Bronchial epithelial cell (primary cell): ENCODE measurements at regions not wholly inside any gene's neighbourhood (a gene's known extent, or its start where the extent isn't known, plus 50 kb on each side); places are given as distances from the start of the nearest gene placed in this dataset.
A peak's percentile ranks its signal among the peaks of the same experiment; 100 is the strongest.

Source experiments
- DNase-seq: peaks from one replicate; pipeline ENCODE4 v3.0.0-alpha.2; 2010; ENCODE audit warnings: low read depth
- FAIRE-seq: peaks from 2 replicates; lab custom pipeline; 2011; peaks lifted over from hg19 to GRCh38; lab: Jason Lieb, UNC
- H3K27me3 ChIP-seq: 2 replicates; pipeline ENCODE4 v1.5.1; 2011; ENCODE audit warnings: low read length; ENCODE audit not compliant: control insufficient read depth, insufficient read depth
- H3K36me3 ChIP-seq: 2 replicates; pipeline ENCODE4 v1.5.1; 2011; ENCODE audit warnings: low read length; ENCODE audit not compliant: control insufficient read depth, insufficient read depth
- H3K4me3 ChIP-seq: 2 replicates; pipeline ENCODE4 v1.5.1; 2011; ENCODE audit warnings: mild to moderate bottlenecking, low read depth, low read length, control low read depth
- CTCF ChIP-seq: IDR thresholded peaks from 2 replicates; pipeline ENCODE4 v1.5.1; 2011; ENCODE audit warnings: mild to moderate bottlenecking, moderate library complexity, low read length, control low read depth, inconsistent platforms; ENCODE audit not compliant: insufficient read depth, severe bottlenecking

DNA sequence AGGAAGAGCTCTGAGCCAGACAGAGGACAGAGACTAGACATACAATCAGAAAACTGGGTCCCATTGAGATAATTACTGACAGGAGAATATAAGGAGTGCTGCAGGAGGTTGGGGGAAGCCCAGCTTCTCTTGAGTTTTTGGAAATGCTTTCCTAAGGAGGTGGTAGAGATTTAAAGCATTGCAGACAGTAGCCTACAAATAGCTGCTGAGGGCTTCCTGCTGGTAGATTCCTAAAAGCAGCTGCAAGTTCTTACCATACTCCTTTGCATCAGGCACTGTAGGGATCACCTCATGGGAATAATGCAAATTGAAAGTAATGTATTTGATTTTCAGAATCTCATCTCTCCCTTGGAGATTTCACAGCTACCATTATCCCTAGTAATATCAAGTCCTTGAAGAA, 902.6 kb upstream of the GCFC2 start:
- no peak for DNase-seq
- Histone ChIP-seq H3K27me3 (no peaks in the 10 kb centered on the region), H3K4me3 (no peak overlapping the region), H3K36me3 (no peaks in the 10 kb centered on the region)
- TF ChIP-seq CTCF = no peak
- FAIRE-seq = no peak

DNA sequence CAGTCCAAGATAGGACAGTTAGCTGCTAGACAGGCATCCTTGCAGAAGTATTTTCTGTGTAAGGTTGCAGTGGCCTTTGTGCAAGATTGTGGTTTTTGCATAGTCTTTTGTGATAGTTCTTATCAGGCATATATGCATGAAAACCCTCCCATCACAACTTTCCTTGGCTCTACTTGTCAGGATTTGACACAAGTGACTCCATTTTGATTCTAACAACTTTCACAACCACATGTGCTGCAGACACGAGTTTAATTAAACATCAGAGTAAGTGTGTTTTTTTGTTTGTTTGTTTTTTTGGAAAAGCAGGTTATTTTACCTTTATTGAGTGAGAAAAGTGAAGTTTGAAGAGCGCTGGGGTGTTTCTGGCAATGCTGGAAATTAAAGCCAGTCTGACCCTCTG, 902.0 kb upstream of the GCFC2 start:
- Histone ChIP-seq H3K27me3 (no peaks in the 10 kb centered on the region), H3K4me3 (no peak overlapping the region), H3K36me3 (no peaks in the 10 kb centered on the region)
- DNase-seq = no peak
- no peak for FAIRE-seq
- no peak for TF ChIP-seq CTCF

GRCh38 chr2:76610451-76610850, 899.7 kb upstream of the GCFC2 start:
- FAIRE-seq (no peak), DNase-seq (no peak)
- no peaks in the 10 kb centered on the region for H3K27me3 ChIP-seq
- no peaks in the 10 kb centered on the region for H3K36me3 ChIP-seq
- TF ChIP-seq CTCF = no peak
- no peak overlapping the region for H3K4me3 ChIP-seq

DNA sequence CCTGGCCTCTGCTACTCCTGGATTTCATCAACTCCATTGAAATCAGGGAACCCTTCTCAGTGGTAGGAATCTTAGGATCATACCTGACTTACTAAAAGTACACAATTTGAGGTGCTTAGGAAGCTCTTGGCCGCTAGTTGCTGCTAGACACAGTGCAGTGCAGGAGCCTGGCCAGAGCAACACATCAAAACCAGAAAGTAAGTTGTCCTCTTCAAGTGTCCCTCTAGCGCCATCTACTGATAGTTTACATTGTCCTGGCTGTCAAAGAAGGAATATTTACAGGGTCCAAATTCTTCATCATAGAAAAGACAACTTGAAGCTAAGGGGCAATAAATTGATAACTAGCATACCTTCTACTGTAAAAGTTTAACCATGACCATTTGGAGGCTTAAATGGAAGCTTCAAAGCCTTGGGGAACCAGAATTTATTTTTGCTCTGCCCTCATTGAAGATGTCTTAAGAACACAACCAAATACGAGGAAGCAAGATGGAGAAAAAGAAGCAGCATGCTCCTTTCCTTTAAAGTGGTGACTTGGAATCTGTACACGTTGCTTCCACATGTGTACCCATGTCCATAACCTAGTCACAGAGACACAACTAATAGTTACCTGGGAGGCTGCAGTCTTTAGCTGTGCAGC, 889.1 kb upstream of the GCFC2 start:
- Histone ChIP-seq H3K27me3 (no peaks in the 10 kb centered on the region), H3K36me3 (no peaks in the 10 kb centered on the region), H3K4me3 (no peak overlapping the region)
- peak; percentile 78 for TF ChIP-seq CTCF
- FAIRE-seq = no peak
- peak; percentile 78 for DNase-seq

- H3K27me3 ChIP-seq = no peaks in the 10 kb centered on the region
- no peak for DNase-seq
- no peak for TF ChIP-seq CTCF
- H3K4me3 ChIP-seq = no peak overlapping the region
- FAIRE-seq = no peak
- no peaks in the 10 kb centered on the region for H3K36me3 ChIP-seq
Observed at GRCh38 chr2:76584474-76584873, 873.8 kb upstream of the GCFC2 start.

DNA sequence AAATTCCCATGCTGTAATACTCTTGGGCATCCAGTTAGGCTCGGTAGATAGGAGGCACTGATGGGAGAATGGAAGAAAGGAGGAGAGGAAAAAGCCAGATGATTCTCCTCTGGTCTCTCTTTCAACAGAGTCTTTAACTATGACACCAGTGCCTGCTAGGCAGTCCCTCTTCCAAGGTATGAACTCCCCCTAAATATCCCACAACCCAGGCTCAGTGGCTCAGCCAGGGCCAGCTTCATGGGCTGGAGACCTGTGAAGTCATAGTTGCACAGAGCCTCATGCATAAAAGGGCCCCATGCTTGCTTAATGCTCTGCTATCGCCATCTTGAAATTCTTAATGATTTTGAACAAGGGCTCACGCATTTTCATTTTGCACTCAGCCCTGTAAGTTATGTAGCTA, 869.2 kb upstream of the GCFC2 start:
- DNase-seq (no peak), FAIRE-seq (no peak)
- Histone ChIP-seq H3K36me3 (no peaks in the 10 kb centered on the region), H3K4me3 (no peak overlapping the region), H3K27me3 (no peaks in the 10 kb centered on the region)
- TF ChIP-seq CTCF = no peak
